T-cell (primary cell): ENCODE measurements at regions not wholly inside any gene's neighbourhood (a gene's known extent, or its start where the extent isn't known, plus 50 kb on each side); places are given as distances from the start of the nearest gene placed in this dataset.

ENCODE experiments used
- ATAC-seq, 4 experiments: fragments of 200-7000 bp in 3 of 4; fragments of 150-1000 bp in 1 of 4; cut with Tn5 transposase; replicated peaks in 1 of 4; 1 replicate in 3 of 4; 2 replicates in 1 of 4; pipeline ENCODE4 v1.10.0; 2021; ENCODE audit warnings: moderate library complexity in 3 of 4, mild to moderate bottlenecking in 2 of 4, moderate number of reproducible peaks in 1 of 4
- CTCF ChIA-PET, 2 donors: fragments of 300-600 bp; sonication (Branson Sonifier 250); formaldehyde crosslinking; loops; one replicate each; lab custom pipeline; 2022; ENCODE audit warnings: antibody characterized with exemption in 2 of 2; lab: Charles Lee
- POLR2A ChIA-PET, 2 donors: fragments of 300-600 bp; sonication (Branson Sonifier 250); formaldehyde crosslinking; loops; one replicate each; lab custom pipeline; 2022; ENCODE audit warnings: antibody characterized with exemption in 2 of 2; lab: Charles Lee
- DNase-seq, 35 experiments: peaks; one replicate each; pipeline versions ENCODE4 v3.0.0 to v3.0.0-alpha.2; 2013 to 2023
- H3K27ac ChIP-seq: one replicate; pipeline ENCODE4 v1.5.1; 2013; ENCODE audit warnings: low read length
- H3K27me3 ChIP-seq, 2 experiments: replicated peaks in 1 of 2; 1 replicate in 1 of 2; 2 replicates in 1 of 2; pipeline versions ENCODE4 v1.6.1 to v1.7.0; 2013; ENCODE audit warnings: low read length in 1 of 2, mixed read lengths in 1 of 2; ENCODE audit not compliant: control insufficient read depth in 2 of 2, insufficient read depth in 2 of 2; ENCODE audit errors: extremely low read depth in 1 of 2
- H3K36me3 ChIP-seq, 2 donors: 1 replicate in 1 of 2; 2 replicates in 1 of 2; pipeline versions ENCODE4 v1.6.1 to v1.7.0; 2013; ENCODE audit warnings: low read length in 1 of 2; ENCODE audit not compliant: control insufficient read depth in 2 of 2, insufficient read depth in 1 of 2; ENCODE audit errors: extremely low read depth in 1 of 2
- H3K4me1 ChIP-seq, 2 experiments: 1 replicate in 1 of 2; 2 replicates in 1 of 2; pipeline versions ENCODE4 v1.6.1 to v1.7.0; 2013; ENCODE audit warnings: low read length in 2 of 2, mixed read lengths in 1 of 2; ENCODE audit not compliant: insufficient read depth in 2 of 2, control insufficient read depth in 1 of 2; ENCODE audit errors: extremely low read depth in 1 of 2
- H3K4me3 ChIP-seq, 2 donors: 1 replicate in 1 of 2; 2 replicates in 1 of 2; pipeline versions ENCODE4 v1.5.1 to v1.7.0; 2013; ENCODE audit warnings: mild to moderate bottlenecking in 2 of 2, low read length in 1 of 2, moderate library complexity in 1 of 2; ENCODE audit not compliant: control insufficient read depth in 1 of 2; ENCODE audit errors: extremely low read depth in 1 of 2
- H3K9me3 ChIP-seq: 2 replicates; pipeline ENCODE4 v1.7.0; 2013
- H3K27ac Mint-ChIP-seq, 2 donors: one replicate each; pipeline ENCODE4 v1.8.0; 2020 to 2021; ENCODE audit warnings: mild to moderate bottlenecking in 2 of 2, mixed read lengths in 2 of 2
- H3K27me3 Mint-ChIP-seq, 2 donors: one replicate each; pipeline ENCODE4 v1.8.0; 2021 to 2022; ENCODE audit warnings: mixed read lengths in 2 of 2
- H3K36me3 Mint-ChIP-seq: one replicate; pipeline ENCODE4 v1.8.0; 2021; ENCODE audit warnings: mixed read lengths
- H3K4me1 Mint-ChIP-seq, 3 donors: one replicate each; pipeline ENCODE4 v1.8.0; 2020 to 2022; ENCODE audit warnings: mixed read lengths in 3 of 3, mild to moderate bottlenecking in 1 of 3
- H3K4me3 Mint-ChIP-seq, 3 donors: one replicate each; pipeline ENCODE4 v1.8.0; 2020 to 2022; ENCODE audit warnings: mild to moderate bottlenecking in 3 of 3, mixed read lengths in 3 of 3, moderate library complexity in 3 of 3
- H3K9me3 Mint-ChIP-seq, 3 donors: one replicate each; pipeline ENCODE4 v1.8.0; 2020 to 2022; ENCODE audit warnings: mixed read lengths in 3 of 3
- WGBS: methylation state at CpG from one replicate; pipeline ENCODE4 v1.1.5; 2013; ENCODE audit warnings: missing lambda C conversion rate; ENCODE audit not compliant: insufficient coverage; 5-methylcytosine and 5-hydroxymethylcytosine counted together

- DNase-seq (no peak), ATAC-seq (no peak)
- H3K4me3 ChIP-seq, result no peak overlapping the region
- Mint-ChIP-seq H3K9me3 (peaks cover 0 to 3% (median 0%) of the 10 kb centered on the region in 3 donors), H3K36me3 (no peaks in the 10 kb centered on the region), H3K27me3 (peaks cover 0 to 26% of the 10 kb centered on the region in 2 donors), H3K4me3 (no peak overlapping the region), H3K4me1 (no peaks in the 10 kb centered on the region), H3K27ac (no peak overlapping the region)
- H3K27ac ChIP-seq, result no peak overlapping the region
- CTCF ChIA-PET, result no interaction called here
- no peaks in the 10 kb centered on the region for H3K36me3 ChIP-seq
- H3K4me1 ChIP-seq, result no peaks in the 10 kb centered on the region
- H3K27me3 ChIP-seq, result peaks cover 0 to 13% of the 10 kb centered on the region in 2 experiments
- H3K9me3 ChIP-seq, result no peaks in the 10 kb centered on the region
- POLR2A ChIA-PET, result no interaction called here
- 64% methylated on average over 3 of the region's 5 CpGs for WGBS
These were observed 121.7 kb downstream of the EMX2 start for GRCh38 chr10:117664288-117664687.

DNA sequence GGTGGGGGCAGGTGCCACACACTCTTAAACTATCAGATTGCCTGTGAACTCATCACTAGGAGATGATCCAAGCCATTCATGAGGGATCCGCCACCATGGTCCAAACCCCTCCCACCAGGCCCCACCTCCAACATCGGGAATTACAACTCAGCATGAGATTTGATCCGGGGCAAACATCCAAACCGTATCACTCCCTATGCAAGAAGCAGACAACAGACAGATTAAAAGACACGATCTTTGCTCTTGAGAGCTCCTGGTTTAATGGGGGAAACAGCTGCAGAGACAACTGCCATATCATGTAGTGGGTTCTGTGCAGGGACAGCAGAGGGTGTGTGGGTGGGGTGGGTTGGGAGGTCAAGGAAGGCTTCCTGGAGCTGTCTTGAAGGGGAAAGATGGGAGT is 123.6 kb downstream of the EMX2 start:
- Histone ChIP-seq H3K9me3 (no peaks in the 10 kb centered on the region), H3K4me1 (no peaks in the 10 kb centered on the region), H3K27ac (no peak overlapping the region), H3K36me3 (no peaks in the 10 kb centered on the region), H3K4me3 (no peak overlapping the region), H3K27me3 (peaks cover 0 to 13% of the 10 kb centered on the region in 2 experiments)
- ChIA-PET CTCF (interaction anchor here in 1 of 2 donors (0.9 kb wide), 1 partner anchor 13 kb away, joined by 3 read pairs; no protein-coding TSS in a partner anchor), POLR2A (no interaction called here)
- no peak overlapping the region for H3K4me3 Mint-ChIP-seq
- WGBS, result 75% methylated on average over 4 of the region's 5 CpGs
- ATAC-seq, result no peak
- no peak for DNase-seq
- H3K27me3 Mint-ChIP-seq, result peaks cover 0 to 24% of the 10 kb centered on the region in 2 donors
- no peak overlapping the region for H3K27ac Mint-ChIP-seq
- H3K4me1 Mint-ChIP-seq, result no peaks in the 10 kb centered on the region
- no peaks in the 10 kb centered on the region for H3K36me3 Mint-ChIP-seq
- peaks cover 0 to 3% (median 0%) of the 10 kb centered on the region in 3 donors for H3K9me3 Mint-ChIP-seq

DNA sequence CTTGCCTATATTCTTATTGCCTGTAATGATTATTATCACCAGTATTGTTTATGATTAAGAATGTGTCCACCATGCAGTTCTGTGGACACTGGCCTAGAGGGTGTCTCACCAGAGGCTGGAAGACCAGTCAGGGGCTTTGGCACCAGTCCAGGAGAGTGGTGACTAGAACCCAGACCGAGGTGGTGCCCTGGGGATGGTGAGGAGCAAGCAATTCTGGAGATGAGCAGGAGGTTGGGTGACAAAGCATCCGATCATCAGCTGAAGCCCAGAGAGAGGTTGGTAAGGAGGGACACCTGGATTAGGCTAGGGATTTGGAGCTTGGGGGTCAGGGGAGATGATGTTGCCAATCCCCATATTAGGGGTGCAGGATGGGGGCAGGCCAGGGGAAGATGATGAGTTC is 124.4 kb downstream of the EMX2 start:
- H3K4me1 Mint-ChIP-seq, result no peaks in the 10 kb centered on the region
- no peak overlapping the region for H3K4me3 ChIP-seq
- 93% methylated on average over 1 of the region's 2 CpGs for WGBS

DNA sequence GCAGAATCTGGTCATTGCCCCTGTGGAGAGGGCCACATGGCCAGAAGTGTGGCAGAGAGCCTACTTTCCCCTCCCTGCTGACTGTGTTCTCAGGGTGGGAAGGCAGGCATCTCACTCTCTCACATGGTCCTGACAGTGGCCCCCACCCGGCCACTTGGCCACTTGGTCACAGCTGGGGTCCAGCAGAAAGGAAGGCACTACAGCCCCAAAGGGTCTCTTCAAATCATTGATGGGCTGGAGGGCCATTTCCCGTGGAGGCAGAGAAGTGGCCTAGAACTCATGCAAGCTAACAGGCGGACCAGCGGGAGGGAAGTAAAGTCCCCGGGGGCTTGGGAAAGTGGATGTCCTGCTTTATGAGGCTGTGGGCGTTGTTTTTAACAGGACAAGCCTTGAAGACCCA is 125.3 kb downstream of the EMX2 start:
- Histone ChIP-seq H3K4me3 (no peak overlapping the region), H3K27me3 (peaks cover 0 to 13% of the 10 kb centered on the region in 2 experiments), H3K36me3 (no peaks in the 10 kb centered on the region), H3K9me3 (no peaks in the 10 kb centered on the region), H3K27ac (no peak overlapping the region), H3K4me1 (no peaks in the 10 kb centered on the region)
- H3K9me3 Mint-ChIP-seq, result peaks cover 0 to 3% (median 0%) of the 10 kb centered on the region in 3 donors
- 88% methylated on average over 1 of the region's 6 CpGs for WGBS
- no peak overlapping the region for H3K4me3 Mint-ChIP-seq
- ATAC-seq (no peak), DNase-seq (no peak)
- no peaks in the 10 kb centered on the region for H3K4me1 Mint-ChIP-seq
- H3K27me3 Mint-ChIP-seq, result peaks cover 0 to 20% of the 10 kb centered on the region in 2 donors
- no peak overlapping the region for H3K27ac Mint-ChIP-seq
- CTCF ChIA-PET, result no interaction called here
- no peaks in the 10 kb centered on the region for H3K36me3 Mint-ChIP-seq
- POLR2A ChIA-PET, result no interaction called here

More for the DNA sequence above, 124.4 kb downstream of the EMX2 start:
- peaks cover 0 to 13% of the 10 kb centered on the region in 2 experiments for H3K27me3 ChIP-seq
- POLR2A ChIA-PET, result no interaction called here
- no peaks in the 10 kb centered on the region for H3K9me3 ChIP-seq
- no peak overlapping the region for H3K27ac ChIP-seq
- H3K36me3 Mint-ChIP-seq, result no peaks in the 10 kb centered on the region
- no peaks in the 10 kb centered on the region for H3K36me3 ChIP-seq
- DNase-seq (no peak), ATAC-seq (no peak)
- no peak overlapping the region for H3K4me3 Mint-ChIP-seq
- no peaks in the 10 kb centered on the region for H3K4me1 ChIP-seq
- peaks cover 0 to 3% (median 0%) of the 10 kb centered on the region in 3 donors for H3K9me3 Mint-ChIP-seq
- CTCF ChIA-PET, result no interaction called here
- no peak overlapping the region for H3K27ac Mint-ChIP-seq
- H3K27me3 Mint-ChIP-seq, result peaks cover 0 to 24% of the 10 kb centered on the region in 2 donors

DNA sequence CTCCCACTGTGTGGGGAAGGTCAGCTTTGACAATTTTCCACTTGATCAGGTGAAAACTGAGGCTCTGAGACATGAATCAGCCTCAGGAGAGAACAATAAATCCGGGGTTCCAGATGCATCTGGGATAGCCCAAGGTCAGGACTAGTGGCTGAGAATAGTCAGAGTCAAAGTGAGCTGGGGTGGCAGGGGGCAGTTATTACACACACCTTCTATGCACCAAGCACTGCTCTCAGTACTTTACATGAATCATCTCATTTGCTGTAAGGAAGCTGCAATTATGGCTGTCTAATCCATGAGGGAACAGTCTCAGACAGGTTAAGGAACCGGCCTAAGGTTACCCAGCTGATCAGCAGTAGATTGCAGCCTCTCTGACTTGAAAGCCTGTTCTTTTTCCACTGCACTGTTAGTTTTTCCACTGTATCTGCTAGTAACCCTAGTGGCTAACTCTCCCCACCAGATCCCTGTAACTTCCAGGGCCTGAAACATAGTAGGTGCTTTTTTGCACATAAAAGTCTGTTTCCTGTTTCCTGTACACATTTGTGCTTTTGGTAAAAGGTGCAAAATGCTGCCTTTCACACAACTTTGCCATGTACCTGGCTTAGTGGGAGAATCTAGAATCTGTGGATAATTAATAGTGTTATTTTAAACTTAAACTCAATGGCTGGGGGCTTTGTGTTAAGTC is 125.9 kb downstream of the EMX2 start:
- Mint-ChIP-seq H3K4me1 (no peaks in the 10 kb centered on the region), H3K27me3 (peaks cover 0 to 20% of the 10 kb centered on the region in 2 donors), H3K9me3 (peaks cover 0 to 3% (median 0%) of the 10 kb centered on the region in 3 donors), H3K4me3 (no peak overlapping the region), H3K36me3 (no peaks in the 10 kb centered on the region), H3K27ac (no peak overlapping the region)
- ATAC-seq (no peak), DNase-seq (no peak)
- POLR2A ChIA-PET, result no interaction called here
- Histone ChIP-seq H3K9me3 (no peaks in the 10 kb centered on the region), H3K27me3 (peaks cover 0 to 13% of the 10 kb centered on the region in 2 experiments), H3K36me3 (no peaks in the 10 kb centered on the region), H3K4me1 (no peaks in the 10 kb centered on the region), H3K27ac (no peak overlapping the region), H3K4me3 (no peak overlapping the region)
- 33% methylated on average over 1 of the region's 2 CpGs for WGBS
- CTCF ChIA-PET, result interaction anchor here in 1 of 2 donors (0.6 kb wide), 1 partner anchor 27 kb away, joined by 4 read pairs; no protein-coding TSS in a partner anchor

GRCh38 chr10:117669122-117669521 is 126.6 kb downstream of the EMX2 start:
- no peak for ATAC-seq
- H3K36me3 Mint-ChIP-seq, result no peaks in the 10 kb centered on the region
- no peak overlapping the region for H3K4me3 ChIP-seq
- no peak overlapping the region for H3K27ac Mint-ChIP-seq
- no peaks in the 10 kb centered on the region for H3K4me1 ChIP-seq
- POLR2A ChIA-PET, result no interaction called here
- H3K4me1 Mint-ChIP-seq, result no peaks in the 10 kb centered on the region
- peaks cover 0 to 20% of the 10 kb centered on the region in 2 donors for H3K27me3 Mint-ChIP-seq
- no peak for DNase-seq
- H3K9me3 Mint-ChIP-seq, result peaks cover 0 to 3% (median 0%) of the 10 kb centered on the region in 3 donors
- no peak overlapping the region for H3K27ac ChIP-seq
- no peak overlapping the region for H3K4me3 Mint-ChIP-seq
- CTCF ChIA-PET, result no interaction called here
- WGBS, result 89% methylated on average over 1 of the region's 6 CpGs
- H3K27me3 ChIP-seq, result peaks cover 0 to 13% of the 10 kb centered on the region in 2 experiments
- H3K9me3 ChIP-seq, result no peaks in the 10 kb centered on the region
- no peaks in the 10 kb centered on the region for H3K36me3 ChIP-seq
